Upper lobe of right lung (tissue), 1 donor: ENCODE measurements at regions not wholly inside any gene's neighbourhood (a gene's known extent, or its start where the extent isn't known, plus 50 kb on each side); places are given as distances from the start of the nearest gene placed in this dataset.

Experiments
- ATAC-seq: fragments of 200-7000 bp; cut with Tn5 transposase; one replicate; pipeline ENCODE4 v1.9.1; 2020; ENCODE audit warnings: mild to moderate bottlenecking, moderate library complexity
- DNase-seq: peaks from one replicate; pipeline ENCODE4 v3.0.0-alpha.2; 2020
- H3K27ac ChIP-seq: fragments of 200-600 bp; one replicate; pipeline ENCODE4 v1.8.0; 2022
- H3K27me3 ChIP-seq: fragments of 200-600 bp; one replicate; pipeline ENCODE4 v1.8.0; 2022; ENCODE audit warnings: mild to moderate bottlenecking
- H3K36me3 ChIP-seq: fragments of 200-600 bp; one replicate; pipeline ENCODE4 v1.8.0; 2022
- H3K4me1 ChIP-seq: fragments of 200-600 bp; one replicate; pipeline ENCODE4 v1.8.0; 2022
- H3K4me3 ChIP-seq: fragments of 200-600 bp; one replicate; pipeline ENCODE4 v1.8.0; 2022; ENCODE audit warnings: mild to moderate bottlenecking
- H3K9me3 ChIP-seq: fragments of 200-600 bp; one replicate; pipeline ENCODE4 v1.8.0; 2022
- intact Hi-C: fragments of 100-400 bp; cut with DNase I; formaldehyde crosslinking; loops from one replicate; pipeline ENCODE4 v1.11.0; 2022
- TF ChIP-seq, protein P1 (sequence below): fragments of 200-600 bp; IDR thresholded peaks from one replicate; pipeline ENCODE4 v1.8.0; 2022; ENCODE audit warnings: antibody characterized with exemption
- donor health status: DM: no; HTN: yes; CAD: no; lungs with severe emphysema.

- ATAC-seq, result no peak
Observed at GRCh38 chr1:55380355-55380970, 165.3 kb upstream of the USP24 start.

GRCh38 chr1:55378582-55378981 is 163.4 kb upstream of the USP24 start:
- Histone ChIP-seq H3K27me3 (no peaks in the 10 kb centered on the region), H3K4me1 (peaks cover 3% of the 10 kb centered on the region), H3K9me3 (no peaks in the 10 kb centered on the region), H3K27ac (no peak overlapping the region), H3K4me3 (no peak overlapping the region), H3K36me3 (no peaks in the 10 kb centered on the region)
- intact Hi-C loops, result loop anchor here (10.0 kb wide), 1 partner anchor 1206 kb away; no protein-coding TSS in a partner anchor
- TF ChIP-seq, protein P1, sequence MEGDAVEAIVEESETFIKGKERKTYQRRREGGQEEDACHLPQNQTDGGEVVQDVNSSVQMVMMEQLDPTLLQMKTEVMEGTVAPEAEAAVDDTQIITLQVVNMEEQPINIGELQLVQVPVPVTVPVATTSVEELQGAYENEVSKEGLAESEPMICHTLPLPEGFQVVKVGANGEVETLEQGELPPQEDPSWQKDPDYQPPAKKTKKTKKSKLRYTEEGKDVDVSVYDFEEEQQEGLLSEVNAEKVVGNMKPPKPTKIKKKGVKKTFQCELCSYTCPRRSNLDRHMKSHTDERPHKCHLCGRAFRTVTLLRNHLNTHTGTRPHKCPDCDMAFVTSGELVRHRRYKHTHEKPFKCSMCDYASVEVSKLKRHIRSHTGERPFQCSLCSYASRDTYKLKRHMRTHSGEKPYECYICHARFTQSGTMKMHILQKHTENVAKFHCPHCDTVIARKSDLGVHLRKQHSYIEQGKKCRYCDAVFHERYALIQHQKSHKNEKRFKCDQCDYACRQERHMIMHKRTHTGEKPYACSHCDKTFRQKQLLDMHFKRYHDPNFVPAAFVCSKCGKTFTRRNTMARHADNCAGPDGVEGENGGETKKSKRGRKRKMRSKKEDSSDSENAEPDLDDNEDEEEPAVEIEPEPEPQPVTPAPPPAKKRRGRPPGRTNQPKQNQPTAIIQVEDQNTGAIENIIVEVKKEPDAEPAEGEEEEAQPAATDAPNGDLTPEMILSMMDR, result peak; percentile 53
- ATAC-seq (peak; percentile 69), DNase-seq (peak; percentile 65)

More at GRCh38 chr1:55380355-55380970, 165.3 kb upstream of the USP24 start:
- no peak for DNase-seq
- intact Hi-C loops, result no loop called here
- no peaks in the 10 kb centered on the region for H3K27me3 ChIP-seq
- H3K36me3 ChIP-seq, result no peaks in the 10 kb centered on the region
- TF ChIP-seq, protein P1, result no peak
- H3K4me3 ChIP-seq, result no peak overlapping the region
- H3K27ac ChIP-seq, result no peak overlapping the region
- H3K9me3 ChIP-seq, result no peaks in the 10 kb centered on the region
- peaks cover 3% of the 10 kb centered on the region for H3K4me1 ChIP-seq

- no peaks in the 10 kb centered on the region for H3K36me3 ChIP-seq
- H3K4me1 ChIP-seq, result no peaks in the 10 kb centered on the region
- no peaks in the 10 kb centered on the region for H3K9me3 ChIP-seq
- DNase-seq (no peak), ATAC-seq (no peak)
- no peak overlapping the region for H3K4me3 ChIP-seq
- intact Hi-C loops, result loop anchor here (10.0 kb wide), 1 partner anchor 1208 kb away; no protein-coding TSS in a partner anchor
- H3K27ac ChIP-seq, result no peak overlapping the region
- no peaks in the 10 kb centered on the region for H3K27me3 ChIP-seq
- TF ChIP-seq, protein P1, result no peak
Observed at GRCh38 chr1:55376897-55377296, 161.7 kb upstream of the USP24 start.

DNA sequence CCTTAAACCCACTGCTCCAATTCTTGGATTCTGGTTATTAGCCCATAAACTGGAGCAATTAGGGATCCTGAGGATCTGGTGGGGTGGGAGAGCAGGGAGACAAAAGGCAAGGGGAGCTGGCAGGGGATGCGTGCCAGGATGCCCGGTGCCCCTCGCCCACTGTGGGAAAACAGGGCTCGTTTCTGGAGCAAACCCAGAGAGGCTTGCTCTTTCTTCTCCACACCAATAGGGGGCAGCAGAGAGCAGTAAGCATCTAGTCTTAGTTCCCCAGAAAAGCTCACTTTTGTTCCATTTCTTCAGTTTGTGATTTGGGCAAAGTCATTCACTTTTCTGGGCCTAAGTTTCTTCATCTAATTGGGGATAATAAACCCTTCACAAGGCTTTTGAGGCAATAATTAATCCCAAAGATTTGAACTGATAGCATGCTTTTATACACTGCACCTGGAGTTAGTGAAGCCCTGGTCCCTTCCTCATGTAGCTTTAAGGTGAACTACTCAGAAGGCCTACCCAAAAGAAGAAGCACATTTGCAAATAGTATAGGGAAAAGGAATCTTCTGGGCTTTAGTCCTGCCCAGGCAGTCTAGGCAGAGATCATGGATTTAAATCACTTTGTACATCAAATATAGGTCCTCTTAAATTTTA is 160.6 kb upstream of the USP24 start:
- Histone ChIP-seq H3K4me3 (no peak overlapping the region), H3K4me1 (no peaks in the 10 kb centered on the region), H3K9me3 (no peaks in the 10 kb centered on the region), H3K27ac (no peak overlapping the region), H3K27me3 (no peaks in the 10 kb centered on the region), H3K36me3 (no peaks in the 10 kb centered on the region)
- ATAC-seq (peak; percentile 79), DNase-seq (no peak)
- TF ChIP-seq, protein P1, result peak; percentile 95
- intact Hi-C loops, result loop anchor here (10.0 kb wide), 1 partner anchor 1209 kb away; no protein-coding TSS in a partner anchor

DNA sequence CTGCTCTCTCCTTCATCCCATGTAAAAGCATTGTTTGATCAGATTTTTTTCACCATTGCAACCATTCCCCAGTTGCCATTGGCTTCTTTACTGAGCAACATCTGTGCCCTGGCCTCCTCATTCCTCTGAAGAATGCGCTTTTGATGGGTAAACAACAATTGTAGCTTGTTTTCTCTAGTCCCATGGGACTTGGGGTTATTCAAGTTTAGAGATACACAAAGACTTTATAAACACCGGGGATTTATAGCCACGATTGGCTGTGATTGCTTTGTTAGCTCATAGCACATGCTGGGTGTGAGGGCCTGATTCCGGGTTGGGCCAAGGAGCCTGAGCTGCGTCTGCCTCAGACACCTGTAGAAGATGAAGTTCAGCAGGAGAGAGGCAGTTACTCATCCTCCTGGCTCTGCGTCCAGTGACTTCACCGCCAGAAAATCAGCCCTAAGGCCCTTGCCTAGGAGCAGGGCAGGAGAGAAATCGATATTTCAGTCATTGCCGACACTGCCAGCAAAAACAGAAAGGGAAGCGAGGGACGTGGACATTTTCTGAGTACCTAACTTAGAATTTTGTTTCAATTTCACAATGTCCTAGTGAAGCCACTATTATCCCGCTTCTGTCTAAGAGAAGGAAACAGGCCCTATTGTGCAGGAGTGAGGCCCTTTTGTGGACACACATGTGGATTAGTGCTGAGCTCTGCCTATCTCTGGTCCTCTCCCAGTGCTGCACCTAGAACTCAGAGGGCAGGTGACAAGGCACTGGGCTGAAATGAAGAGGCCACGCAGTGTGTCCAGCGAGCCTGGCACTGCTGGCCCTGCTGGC is 159.8 kb upstream of the USP24 start:
- Histone ChIP-seq H3K9me3 (no peaks in the 10 kb centered on the region), H3K4me3 (no peak overlapping the region), H3K36me3 (no peaks in the 10 kb centered on the region), H3K27ac (no peak overlapping the region), H3K4me1 (no peaks in the 10 kb centered on the region), H3K27me3 (no peaks in the 10 kb centered on the region)
- intact Hi-C loops, result loop anchor here (10.0 kb wide), 1 partner anchor 1210 kb away; no protein-coding TSS in a partner anchor
- ATAC-seq (no peak), DNase-seq (no peak)
- TF ChIP-seq, protein P1, result no peak
